ENCODE measurements at regions not wholly inside any gene's neighbourhood (a gene's known extent, or its start where the extent isn't known, plus 50 kb on each side); places are given as distances from the start of the nearest gene placed in this dataset.

DNA sequence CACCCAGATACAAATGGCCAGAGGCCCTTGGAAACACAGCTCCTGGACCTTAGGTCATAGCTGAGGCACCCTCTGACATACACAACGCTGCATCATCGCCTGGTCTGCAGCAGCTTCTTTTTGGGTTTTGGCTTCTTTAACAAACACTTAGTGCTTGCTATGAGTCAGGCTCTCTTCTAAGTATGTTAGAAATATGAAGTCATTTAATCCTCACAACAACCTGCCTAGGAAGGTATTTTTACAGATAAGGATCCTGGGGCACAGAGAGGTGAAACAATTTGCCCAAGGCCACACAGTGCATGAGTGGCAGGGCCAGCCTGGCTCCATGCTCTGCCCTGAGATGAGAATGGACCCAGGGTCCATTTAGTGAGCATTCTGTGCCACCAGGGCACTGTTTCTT is 96.6 kb downstream of the TMEM17 start:
- TF ChIP-seq, protein P1, sequence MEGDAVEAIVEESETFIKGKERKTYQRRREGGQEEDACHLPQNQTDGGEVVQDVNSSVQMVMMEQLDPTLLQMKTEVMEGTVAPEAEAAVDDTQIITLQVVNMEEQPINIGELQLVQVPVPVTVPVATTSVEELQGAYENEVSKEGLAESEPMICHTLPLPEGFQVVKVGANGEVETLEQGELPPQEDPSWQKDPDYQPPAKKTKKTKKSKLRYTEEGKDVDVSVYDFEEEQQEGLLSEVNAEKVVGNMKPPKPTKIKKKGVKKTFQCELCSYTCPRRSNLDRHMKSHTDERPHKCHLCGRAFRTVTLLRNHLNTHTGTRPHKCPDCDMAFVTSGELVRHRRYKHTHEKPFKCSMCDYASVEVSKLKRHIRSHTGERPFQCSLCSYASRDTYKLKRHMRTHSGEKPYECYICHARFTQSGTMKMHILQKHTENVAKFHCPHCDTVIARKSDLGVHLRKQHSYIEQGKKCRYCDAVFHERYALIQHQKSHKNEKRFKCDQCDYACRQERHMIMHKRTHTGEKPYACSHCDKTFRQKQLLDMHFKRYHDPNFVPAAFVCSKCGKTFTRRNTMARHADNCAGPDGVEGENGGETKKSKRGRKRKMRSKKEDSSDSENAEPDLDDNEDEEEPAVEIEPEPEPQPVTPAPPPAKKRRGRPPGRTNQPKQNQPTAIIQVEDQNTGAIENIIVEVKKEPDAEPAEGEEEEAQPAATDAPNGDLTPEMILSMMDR (IDR thresholded peaks at IDR 0.05): no peak
- no peak for TF ChIP-seq POLR2A (IDR thresholded peaks at IDR 0.05)
